ENCODE measurements at regions not wholly inside any gene's neighbourhood (a gene's known extent, or its start where the extent isn't known, plus 50 kb on each side); places are given as distances from the start of the nearest gene placed in this dataset.
"Not testable (repeated sequence)": the region's sequence is repeated elsewhere in the genome, so short reads cannot be mapped to it uniquely, and the experiment has no call there.

GRCh38 chr14:104472536-104473243 is 106.9 kb upstream of the C14orf180 start:
- DNase-seq: no peak

- DNase-seq: no peak
Observed at GRCh38 chr14:104473244-104473565, 106.4 kb upstream of the C14orf180 start.

- no peak for DNase-seq
Observed at GRCh38 chr14:104473649-104474494, 105.7 kb upstream of the C14orf180 start.

- no peak for DNase-seq
Observed at GRCh38 chr14:104474495-104475213, 104.9 kb upstream of the C14orf180 start.

GRCh38 chr14:104475256-104475655 is 104.3 kb upstream of the C14orf180 start:
- no peak for DNase-seq

- DNase-seq: no peak
Observed at GRCh38 chr14:104475802-104476201, 103.8 kb upstream of the C14orf180 start.

- no peak for DNase-seq
Observed at GRCh38 chr14:104476437-104476836, 103.1 kb upstream of the C14orf180 start.

- no peak for DNase-seq
Observed at GRCh38 chr14:104477117-104477623, 102.4 kb upstream of the C14orf180 start.

GRCh38 chr14:104477666-104478380 is 101.7 kb upstream of the C14orf180 start:
- DNase-seq: no peak

GRCh38 chr14:104478656-104479055 is 100.9 kb upstream of the C14orf180 start:
- no peak for DNase-seq

- no peak for DNase-seq
Observed at GRCh38 chr14:104479901-104480300, 99.7 kb upstream of the C14orf180 start.

- no peak for DNase-seq
Observed at GRCh38 chr14:104481323-104481722, 98.2 kb upstream of the C14orf180 start.

GRCh38 chr14:104482017-104482416 is 97.5 kb upstream of the C14orf180 start:
- not testable (repeated sequence) for DNase-seq

GRCh38 chr14:104486222-104486923 is 93.2 kb upstream of the C14orf180 start:
- DNase-seq: no peak

GRCh38 chr14:104494483-104494882 is 85.1 kb upstream of the C14orf180 start:
- DNase-seq: no peak

GRCh38 chr14:104496095-104496494 is 83.5 kb upstream of the C14orf180 start:
- no peak for DNase-seq

GRCh38 chr14:104499784-104500760 is 79.5 kb upstream of the C14orf180 start:
- DNase-seq: no peak

- no peak for DNase-seq
Observed at GRCh38 chr14:104502060-104502459, 77.5 kb upstream of the C14orf180 start.

- DNase-seq: no peak
Observed at GRCh38 chr14:104503691-104504090, 75.9 kb upstream of the C14orf180 start.

- DNase-seq: no peak
Observed at GRCh38 chr14:104504172-104504735, 75.3 kb upstream of the C14orf180 start.

Data from NCI-H1092 (cell line).